GM18951 (cell line): ENCODE measurements at regions not wholly inside any gene's neighbourhood (a gene's known extent, or its start where the extent isn't known, plus 50 kb on each side); places are given as distances from the start of the nearest gene placed in this dataset.

ENCODE experiments used
- POLR2A ChIP-seq: IDR thresholded peaks from 4 replicates; pipeline ENCODE4 v1.6.1; 2011; ENCODE audit warnings: mild to moderate bottlenecking; ENCODE audit not compliant: insufficient read length, insufficient read depth; ENCODE audit errors: extremely low read depth
- in situ Hi-C: fragments of 300-500 bp; cut with MboI; formaldehyde crosslinking; loops from one replicate; pipeline ENCODE4 v1.12.0; 2022; ENCODE audit warnings: low sequenced_read_pairs, mixed read lengths, inconsistent platforms; ENCODE audit not compliant: unreplicated experiment

DNA sequence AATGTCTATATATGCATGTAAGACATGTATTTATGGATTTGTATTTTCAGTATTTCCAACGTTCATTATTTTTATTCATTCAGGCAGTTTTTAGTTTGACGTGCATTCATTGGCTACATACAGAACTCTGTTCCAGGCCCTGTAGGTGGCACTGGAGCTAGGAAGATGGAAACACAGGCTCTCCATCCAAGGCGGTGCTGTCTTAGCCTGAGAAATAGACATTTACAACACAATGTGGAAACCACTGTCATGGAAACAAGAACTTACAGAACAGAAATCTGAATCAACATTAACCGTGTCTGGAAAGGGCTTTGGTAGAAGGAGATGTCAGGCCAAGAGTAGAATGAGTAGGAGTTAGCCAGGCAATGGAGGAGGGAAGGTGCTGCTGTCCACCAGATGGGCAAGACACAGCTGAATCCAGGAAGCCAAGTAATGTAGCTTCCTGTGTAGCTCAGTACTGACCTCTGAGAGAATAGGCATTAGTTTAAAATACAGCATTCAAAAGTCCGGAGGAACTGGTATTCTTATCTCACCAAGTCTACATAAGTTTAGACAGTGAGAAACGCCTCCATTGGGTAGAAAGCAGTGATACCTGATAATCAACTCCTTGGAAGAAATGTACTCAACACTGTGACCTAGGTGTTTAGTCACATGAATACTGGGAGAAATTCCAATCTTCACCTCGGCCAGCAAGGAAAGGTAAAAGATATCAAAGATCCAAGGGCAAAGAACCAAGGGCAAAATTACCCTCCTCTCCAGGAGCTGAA is 388.6 kb upstream of the CDH6 start:
- in situ Hi-C loops, result no loop called here
- no peak for TF ChIP-seq POLR2A

DNA sequence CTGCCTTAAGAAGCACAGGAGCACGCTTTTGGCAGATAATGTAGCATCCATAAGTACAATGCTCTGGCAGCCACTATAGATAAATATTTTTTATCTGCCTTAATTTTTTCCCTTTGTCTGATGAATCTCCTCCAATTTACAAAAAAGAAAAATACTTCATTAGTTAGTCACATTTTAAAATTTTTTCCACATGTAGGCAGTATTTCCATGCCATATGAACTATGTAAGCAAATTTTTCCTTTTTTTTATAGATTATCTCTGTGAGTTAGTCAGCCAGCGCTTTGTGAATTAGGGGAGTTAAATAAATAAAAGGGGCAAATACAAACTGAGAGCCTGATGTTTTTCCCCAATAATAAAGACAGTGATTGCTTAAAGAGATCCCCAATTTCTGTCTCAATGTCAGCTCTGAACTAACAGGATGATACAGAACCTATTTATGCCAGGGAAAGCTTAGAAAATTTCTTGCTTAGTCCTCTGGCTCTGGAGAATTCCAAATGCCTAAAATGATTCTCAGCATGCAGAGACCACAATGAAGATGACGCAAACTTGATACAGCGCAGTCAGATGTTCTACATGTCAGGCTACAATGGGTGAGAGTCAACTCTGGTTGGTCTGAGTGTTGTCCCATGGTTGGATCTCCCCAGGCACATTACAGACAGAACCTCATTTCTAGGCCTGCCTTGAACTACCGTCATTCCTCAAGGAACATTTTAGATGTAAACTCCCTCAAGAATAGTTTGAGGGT is 390.4 kb upstream of the CDH6 start:
- in situ Hi-C loops, result no loop called here
- TF ChIP-seq POLR2A, result no peak

DNA sequence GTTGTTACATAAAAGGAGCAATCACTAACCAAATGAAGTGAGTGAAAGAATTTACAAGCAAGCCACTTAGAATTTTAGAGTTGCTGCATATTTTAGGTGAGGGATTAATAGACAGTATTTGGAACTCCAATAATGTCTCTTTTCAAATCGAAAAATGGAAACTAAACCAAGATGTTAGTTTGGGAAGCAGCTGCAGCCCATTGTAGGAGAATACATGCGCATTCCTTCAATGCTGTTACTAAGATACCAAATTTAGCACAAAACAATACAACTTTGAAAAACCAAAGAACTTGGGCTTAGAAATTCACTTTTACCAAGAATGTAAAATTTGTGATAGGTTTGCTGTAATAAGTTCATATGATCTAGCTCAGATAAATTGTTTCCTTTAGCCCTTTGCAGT is 411.8 kb upstream of the CDH6 start:
- TF ChIP-seq POLR2A, result no peak
- in situ Hi-C loops, result no loop called here

DNA sequence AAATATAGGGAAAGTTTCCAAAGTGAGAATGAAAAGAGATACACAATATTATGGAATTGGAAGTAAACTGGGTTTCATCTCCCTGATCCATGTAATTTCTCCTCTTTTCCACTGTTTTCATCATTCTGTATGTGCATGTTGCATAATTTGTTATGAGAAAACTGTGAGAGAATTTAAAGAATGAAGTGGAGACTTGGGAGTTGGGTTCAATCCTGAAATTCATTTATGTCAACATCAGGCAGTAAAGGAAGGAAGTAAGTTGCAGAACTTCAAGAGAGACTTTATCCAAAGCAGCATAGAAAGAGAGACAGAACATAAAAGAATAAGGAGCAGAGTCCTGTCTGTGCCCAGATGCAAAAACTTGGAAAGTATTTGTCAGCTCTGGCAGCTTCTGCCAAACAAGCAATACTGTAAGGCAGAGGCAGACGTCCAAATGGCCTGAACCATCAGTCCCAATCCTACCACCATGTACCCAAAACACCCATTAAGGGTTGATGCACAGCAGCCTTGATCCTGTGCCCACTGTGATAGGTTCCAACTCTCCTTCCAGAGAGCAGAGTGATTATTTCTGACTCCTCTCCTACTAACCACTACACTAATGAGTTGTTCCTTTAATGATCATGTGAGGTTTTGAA is 425.3 kb upstream of the CDH6 start:
- in situ Hi-C loops, result no loop called here

DNA sequence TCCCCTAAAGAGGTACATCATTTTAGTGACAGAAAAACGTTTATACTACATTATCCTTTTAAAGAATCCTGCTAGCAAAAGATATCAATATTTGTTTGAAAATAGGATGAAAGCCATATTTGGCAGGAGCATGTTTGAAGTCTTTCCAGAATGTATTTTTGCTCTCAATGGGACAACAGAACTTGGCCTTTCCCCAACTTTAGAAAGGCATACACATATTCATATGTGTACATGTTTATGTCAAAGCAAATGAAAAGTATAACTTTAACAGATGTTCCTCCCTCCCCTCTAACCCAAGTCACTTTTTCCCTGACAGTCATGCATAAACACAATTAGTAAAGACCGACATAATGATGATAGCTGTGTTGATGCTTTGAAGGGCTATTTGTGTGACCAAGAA is 427.8 kb upstream of the CDH6 start:
- TF ChIP-seq POLR2A, result no peak
- in situ Hi-C loops, result no loop called here

More for the DNA sequence above, 425.3 kb upstream of the CDH6 start:
- TF ChIP-seq POLR2A, result no peak

DNA sequence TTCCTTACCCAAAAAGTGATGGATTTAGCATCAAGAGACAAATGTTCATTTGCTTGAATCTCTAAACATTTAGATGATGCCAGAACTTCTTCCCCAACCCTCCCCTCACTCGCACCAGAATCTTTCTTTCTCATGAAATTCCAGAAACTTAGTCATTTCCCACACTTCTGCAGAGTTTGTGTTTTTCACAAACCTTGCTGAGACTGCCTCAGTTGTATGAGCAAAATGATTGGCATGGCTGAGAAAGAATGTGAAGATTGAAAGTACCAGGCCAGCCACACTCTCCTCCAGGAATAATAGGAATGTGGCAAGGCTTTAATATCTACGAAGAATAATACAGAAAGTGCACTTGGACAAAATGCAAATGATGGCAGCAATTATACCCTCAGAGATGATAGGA is 428.3 kb upstream of the CDH6 start:
- in situ Hi-C loops, result no loop called here

DNA sequence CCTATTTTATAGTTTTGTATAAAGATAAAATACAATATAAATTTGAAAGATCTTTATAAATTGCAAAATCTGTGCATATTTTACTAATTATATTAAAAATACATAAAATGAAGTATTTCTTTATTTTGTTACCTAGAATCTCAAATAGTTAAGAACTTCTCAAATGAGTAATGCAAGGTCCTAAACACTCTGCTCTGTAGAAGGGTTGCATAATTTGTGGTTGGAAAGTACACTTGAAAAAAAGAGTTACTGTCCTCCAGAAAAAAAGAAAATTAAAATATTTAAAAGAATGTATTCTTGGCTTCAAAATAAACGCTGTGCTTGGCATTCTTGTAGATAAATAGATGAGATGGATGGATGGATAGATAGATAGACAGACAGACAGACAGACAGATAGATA is 428.8 kb upstream of the CDH6 start:
- in situ Hi-C loops, result no loop called here
- TF ChIP-seq POLR2A, result no peak

More for the DNA sequence above, 428.3 kb upstream of the CDH6 start:
- TF ChIP-seq POLR2A, result no peak

DNA sequence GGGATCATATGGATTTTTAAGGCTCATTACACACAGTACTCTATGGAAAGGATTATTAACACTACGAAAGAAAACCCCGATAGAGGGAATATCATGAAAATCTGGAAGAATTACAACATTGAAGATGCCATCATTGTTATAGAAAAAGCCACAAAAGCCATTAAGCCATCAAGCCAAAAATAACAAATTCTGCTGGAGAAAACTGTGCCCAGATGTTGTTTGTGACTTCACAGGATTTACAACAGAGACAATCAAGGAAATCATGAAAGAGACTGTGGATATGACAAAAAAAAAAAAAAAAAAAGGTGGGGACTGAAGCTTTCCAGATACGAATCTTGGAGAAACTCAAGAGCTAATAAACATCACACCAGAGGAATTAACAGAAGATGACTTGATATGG is 433.8 kb upstream of the CDH6 start:
- TF ChIP-seq POLR2A, result no peak
- in situ Hi-C loops, result no loop called here

DNA sequence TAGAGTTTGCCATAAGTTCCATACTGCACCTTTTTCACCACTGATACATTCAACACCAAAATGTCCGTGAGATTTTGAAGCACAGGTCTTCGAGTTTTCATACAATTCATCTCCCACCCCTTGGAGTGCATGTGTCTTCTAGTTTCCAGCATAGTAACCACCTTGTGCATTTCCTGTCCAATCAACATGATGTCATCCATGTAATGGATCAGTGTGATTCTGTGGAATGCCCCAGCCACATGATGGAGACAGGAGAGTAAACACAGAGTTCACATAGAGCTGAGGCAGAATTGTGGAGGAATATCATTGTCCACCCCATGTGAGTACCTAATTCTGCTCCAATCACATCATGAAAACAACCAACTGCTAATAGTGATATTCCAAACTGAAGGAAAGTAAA is 441.5 kb upstream of the CDH6 start:
- in situ Hi-C loops, result no loop called here
- no peak for TF ChIP-seq POLR2A

DNA sequence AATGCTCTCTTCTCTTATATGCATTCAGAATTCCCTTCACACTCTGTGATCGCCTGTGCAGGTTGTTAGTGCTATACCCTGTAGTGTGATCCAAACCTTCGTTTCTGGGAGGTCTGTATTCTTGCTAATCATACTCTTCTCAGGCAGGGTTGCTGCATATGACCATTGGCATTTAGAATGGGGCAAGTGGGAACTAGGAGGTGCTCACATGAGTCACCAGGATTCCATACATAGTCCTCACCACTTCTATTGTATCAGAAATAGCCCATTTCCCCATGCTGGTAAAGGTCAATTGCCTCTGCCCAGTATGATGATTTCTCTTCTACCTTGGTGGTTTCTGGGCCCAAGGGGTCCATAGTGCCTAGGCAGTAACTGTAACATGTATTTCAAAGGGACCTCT is 443.5 kb upstream of the CDH6 start:
- in situ Hi-C loops, result no loop called here
- TF ChIP-seq POLR2A, result no peak

DNA sequence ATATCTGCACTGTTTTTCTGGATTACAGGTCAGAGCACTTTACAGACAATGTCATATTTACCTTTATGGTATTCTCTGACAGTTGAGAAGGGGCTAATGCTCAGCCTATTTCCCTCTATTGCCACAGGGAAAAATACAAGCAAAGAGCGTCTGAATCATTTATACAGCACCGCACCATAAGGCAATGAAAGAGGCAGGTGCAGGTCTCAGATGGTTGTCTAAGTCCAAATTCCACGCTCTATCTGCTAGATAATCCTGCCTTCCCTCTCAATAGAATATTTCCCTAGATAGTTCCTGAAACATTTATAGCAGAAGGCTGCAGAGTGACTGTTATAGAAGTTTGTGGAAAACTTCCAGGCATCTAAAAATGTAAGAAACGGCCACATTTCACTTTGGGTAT is 446.1 kb upstream of the CDH6 start:
- TF ChIP-seq POLR2A, result no peak
- in situ Hi-C loops, result no loop called here

DNA sequence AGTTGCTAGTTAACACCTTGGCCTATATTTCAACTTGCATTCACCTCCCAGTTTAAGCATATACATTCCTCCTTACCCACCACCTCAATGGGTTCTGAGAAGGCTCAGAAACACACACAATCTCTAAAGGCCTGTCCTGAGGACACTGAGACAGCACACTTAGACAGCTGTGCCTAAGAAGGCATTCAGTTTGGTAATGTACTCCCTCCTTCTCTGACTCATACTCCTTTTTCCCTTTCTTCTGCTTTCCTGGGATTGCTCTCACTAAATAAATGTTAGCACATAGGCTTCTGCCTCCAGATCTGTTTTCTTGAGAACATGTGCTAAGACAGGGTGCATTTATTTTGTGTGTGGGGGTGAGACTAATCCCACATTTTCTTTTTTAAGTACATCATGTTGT is 456.8 kb upstream of the CDH6 start:
- in situ Hi-C loops, result no loop called here
- no peak for TF ChIP-seq POLR2A

DNA sequence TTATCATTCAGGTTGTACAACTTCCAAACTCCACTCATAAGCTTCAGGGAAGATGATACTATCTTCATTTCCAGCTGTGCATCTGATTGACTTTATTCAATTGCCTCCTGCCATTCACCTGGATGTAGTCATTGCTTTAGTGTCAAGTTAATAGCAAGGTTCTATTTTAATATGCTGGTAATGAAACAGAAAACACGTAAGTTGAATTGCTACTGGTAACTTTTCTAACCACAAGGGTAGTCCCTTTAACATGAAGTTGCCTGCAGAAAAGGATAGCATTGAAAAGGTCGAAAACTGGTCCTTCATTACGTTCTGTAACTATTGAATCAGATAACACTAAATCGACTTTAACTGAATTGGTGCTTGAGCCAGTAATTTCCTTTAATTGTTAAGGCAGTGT is 459.4 kb upstream of the CDH6 start:
- in situ Hi-C loops, result no loop called here
- no peak for TF ChIP-seq POLR2A

DNA sequence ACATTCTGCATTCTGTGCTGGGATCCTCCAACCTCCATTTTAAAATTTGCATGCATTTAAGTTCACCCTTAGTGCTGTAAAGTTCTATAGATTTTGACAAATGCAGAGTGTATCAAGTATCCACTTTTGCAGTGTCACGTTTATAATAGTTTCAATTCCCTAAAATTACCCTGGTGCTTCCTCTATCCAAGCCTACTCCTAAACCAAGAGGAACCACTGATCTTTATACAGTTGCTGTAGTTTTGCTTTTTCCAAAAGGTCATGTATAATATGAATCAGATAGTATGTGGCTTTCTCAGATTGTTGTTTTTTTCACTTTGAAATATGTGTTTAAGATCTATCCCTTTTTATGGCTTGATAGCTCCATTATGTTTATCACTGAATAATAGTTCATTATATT is 468.4 kb upstream of the CDH6 start:
- no peak for TF ChIP-seq POLR2A
- in situ Hi-C loops, result no loop called here
